ENCODE measurements at regions not wholly inside any gene's neighbourhood (a gene's known extent, or its start where the extent isn't known, plus 50 kb on each side); places are given as distances from the start of the nearest gene placed in this dataset.
"Not testable (repeated sequence)": the region's sequence is repeated elsewhere in the genome, so short reads cannot be mapped to it uniquely, and the experiment has no call there.

- Histone ChIP-seq H3K4me3 (ENCODE audit: low read depth in 1 of 3, low read length in 3 of 3) (no peak overlapping the region), H3K36me3 (ENCODE audit: control insufficient read depth in 4 of 4, insufficient read depth in 3 of 4, low read depth in 1 of 4, low read length in 3 of 4) (no peaks in the 10 kb centered on the region), H3K9ac (ENCODE audit: low read depth in 1 of 2, low read length in 2 of 2) (no peak overlapping the region), H3K27me3 (ENCODE audit: control insufficient read depth in 4 of 4, insufficient read depth in 4 of 4, low read length in 3 of 4) (no peaks in the 10 kb centered on the region), H3K27ac (ENCODE audit: low read depth in 1 of 2, low read length in 2 of 2) (no peak overlapping the region), H3K4me1 (ENCODE audit: control insufficient read depth in 4 of 4, insufficient read depth in 4 of 4, low read length in 3 of 4) (peaks cover 4 to 16% (median 6%) of the 10 kb centered on the region in 4 donors), H3K9me3 (ENCODE audit: control insufficient read depth in 4 of 4, low read length in 3 of 4) (no peaks in the 10 kb centered on the region)
- DNase-seq (ENCODE audit: low spot score), result no peak
- TF ChIP-seq NR2F2 (IDR thresholded peaks at IDR 0.05), result no peak
- TF ChIP-seq RXRA (IDR thresholded peaks at IDR 0.05), result no peak
- TF ChIP-seq JUND (IDR thresholded peaks at IDR 0.05), result no peak
- no peak for TF ChIP-seq TAF1 (conservative IDR thresholded peaks at IDR 0.05)
- no peak for TF ChIP-seq FOXA1 (IDR thresholded peaks at IDR 0.05)
- no peak for TF ChIP-seq HNF4A (conservative IDR thresholded peaks at IDR 0.05)
- no peak for TF ChIP-seq FOXA2 (IDR thresholded peaks at IDR 0.05)
- no peak for TF ChIP-seq SP1 (IDR thresholded peaks at IDR 0.05)
- no peak for TF ChIP-seq ATF3 (IDR thresholded peaks at IDR 0.05)
- TF ChIP-seq RAD21 (IDR thresholded peaks at IDR 0.05), result no peak
- TF ChIP-seq EGR1 (IDR thresholded peaks at IDR 0.05; ENCODE audit: low read depth in 2 of 2), result no peak
- TF ChIP-seq ZBTB33 (IDR thresholded peaks at IDR 0.05), result no peak
- no peak for TF ChIP-seq REST (IDR thresholded peaks at IDR 0.05)
- TF ChIP-seq YY1 (IDR thresholded peaks at IDR 0.05), result no peak
- 39% methylated on average over 3 of the region's 3 CpGs for WGBS
Observed at GRCh38 chr2:36163520-36164254, 191.9 kb upstream of the CRIM1 start.

GRCh38 chr2:36157093-36157492 lies 198.5 kb upstream of the CRIM1 start:
- not testable (repeated sequence) for H3K4me3 ChIP-seq (ENCODE audit: low read depth in 1 of 3, low read length in 3 of 3); H3K9ac ChIP-seq (ENCODE audit: low read depth in 1 of 2, low read length in 2 of 2); H3K36me3 ChIP-seq (ENCODE audit: control insufficient read depth in 4 of 4, insufficient read depth in 3 of 4, low read depth in 1 of 4, low read length in 3 of 4); H3K27ac ChIP-seq (ENCODE audit: low read depth in 1 of 2, low read length in 2 of 2); H3K27me3 ChIP-seq (ENCODE audit: control insufficient read depth in 4 of 4, insufficient read depth in 4 of 4, low read length in 3 of 4); H3K4me1 ChIP-seq (ENCODE audit: control insufficient read depth in 4 of 4, insufficient read depth in 4 of 4, low read length in 3 of 4); DNase-seq (ENCODE audit: low spot score); H3K9me3 ChIP-seq (ENCODE audit: control insufficient read depth in 4 of 4, low read length in 3 of 4)
- WGBS, result 98% methylated on average over 1 of the region's 1 CpG
